CD4-positive, alpha-beta T cell treated with Interferon gamma for 1 hour (primary cell): ENCODE measurements at regions not wholly inside any gene's neighbourhood (a gene's known extent, or its start where the extent isn't known, plus 50 kb on each side); places are given as distances from the start of the nearest gene placed in this dataset.

Experiments used
- DNase-seq: peaks from one replicate; pipeline ENCODE4 v3.0.0-alpha.2; 2020

- DNase-seq: no peak
Observed at GRCh38 chr1:168875831-168876230, 146.8 kb upstream of the DPT start.

GRCh38 chr1:168876830-168877229 is 147.8 kb upstream of the DPT start:
- no peak for DNase-seq

- DNase-seq: no peak
Observed at GRCh38 chr1:168879896-168880734, 151.1 kb upstream of the DPT start.

- no peak for DNase-seq
Observed at GRCh38 chr1:168881656-168882260, 152.8 kb upstream of the DPT start.

GRCh38 chr1:168887381-168887780 is 158.4 kb upstream of the DPT start:
- no peak for DNase-seq

- no peak for DNase-seq
Observed at GRCh38 chr1:168888418-168888817, 159.4 kb upstream of the DPT start.

- no peak for DNase-seq
Observed at GRCh38 chr1:168892931-168893330, 163.9 kb upstream of the DPT start.

- no peak for DNase-seq
Observed at GRCh38 chr1:168893359-168893801, 164.4 kb upstream of the DPT start.

- DNase-seq: no peak
Observed at GRCh38 chr1:168894397-168894903, 165.4 kb upstream of the DPT start.

- no peak for DNase-seq
Observed at GRCh38 chr1:168897249-168897648, 168.2 kb upstream of the DPT start.

GRCh38 chr1:168903237-168903830 is 174.3 kb upstream of the DPT start:
- DNase-seq: no peak

GRCh38 chr1:168905633-168906032 is 176.6 kb upstream of the DPT start:
- no peak for DNase-seq

GRCh38 chr1:168906367-168906766 is 177.4 kb upstream of the DPT start:
- no peak for DNase-seq

GRCh38 chr1:168907053-168907452 is 178.0 kb upstream of the DPT start:
- no peak for DNase-seq

GRCh38 chr1:168907786-168908348 is 178.9 kb upstream of the DPT start:
- DNase-seq: no peak

- DNase-seq: no peak
Observed at GRCh38 chr1:168910403-168910802, 181.4 kb upstream of the DPT start.

GRCh38 chr1:168911370-168911769 is 182.4 kb upstream of the DPT start:
- DNase-seq: no peak

- no peak for DNase-seq
Observed at GRCh38 chr1:168913711-168914463, 184.9 kb upstream of the DPT start.

GRCh38 chr1:168917309-168917708 is 188.3 kb upstream of the DPT start:
- no peak for DNase-seq

GRCh38 chr1:168917796-168918195 is 188.7 kb upstream of the ATP1B1 start:
- no peak for DNase-seq

GRCh38 chr1:168918860-168919741 is 187.4 kb upstream of the ATP1B1 start:
- DNase-seq: no peak
